Activated naive CD4-positive, alpha-beta T cell treated with anti-CD3 and anti-CD28 coated beads, Interleukin-2, amount 50 U/mL, for 72 hours (primary cell): ENCODE measurements at regions not wholly inside any gene's neighbourhood (a gene's known extent, or its start where the extent isn't known, plus 50 kb on each side); places are given as distances from the start of the nearest gene placed in this dataset.

ENCODE experiments used
- ATAC-seq, 2 donors: fragments of 150-1000 bp; cut with Tn5 transposase; 2 replicates each; pipeline ENCODE4 v1.10.0; 2021; ENCODE audit warnings: mild to moderate bottlenecking in 2 of 2, moderate library complexity in 2 of 2
- DNase-seq, 2 donors: peaks; one replicate each; pipeline ENCODE4 v3.0.0; 2021 to 2022; ENCODE audit warnings: low spot score in 2 of 2
- H3K27ac Mint-ChIP-seq, 2 donors: one replicate each; pipeline ENCODE4 v1.8.0; 2022; ENCODE audit warnings: mild to moderate bottlenecking in 2 of 2, mixed read lengths in 2 of 2
- H3K36me3 Mint-ChIP-seq, 2 donors: one replicate each; pipeline ENCODE4 v1.8.0; 2022; ENCODE audit warnings: mixed read lengths in 2 of 2
- H3K9me3 Mint-ChIP-seq, 2 donors: one replicate each; pipeline ENCODE4 v1.8.0; 2022; ENCODE audit warnings: mixed read lengths in 2 of 2

DNA sequence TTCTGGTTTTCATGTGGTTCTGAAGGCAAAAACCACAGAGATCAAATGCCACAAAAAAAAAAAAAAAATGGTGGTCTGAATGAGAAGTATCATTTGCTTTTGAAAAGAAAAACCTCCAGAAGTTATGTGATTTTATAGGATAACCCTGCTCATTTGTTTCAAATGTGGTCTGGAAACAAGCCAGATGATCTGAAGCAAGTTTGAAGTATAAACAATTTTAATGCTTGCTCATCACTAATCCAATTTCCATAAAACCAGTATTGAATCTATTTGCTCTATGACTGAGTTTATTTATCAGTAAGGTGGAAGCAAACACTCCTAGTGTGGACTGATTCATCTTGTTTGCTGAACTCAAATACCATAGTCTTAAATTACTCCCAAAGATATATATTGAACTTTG is 407.3 kb upstream of the FLRT2 start:
- ATAC-seq = no peak
- no peak for DNase-seq
- Mint-ChIP-seq H3K9me3 (peaks cover 26% of the 10 kb centered on the region in 2 donors), H3K27ac (no peak overlapping the region), H3K36me3 (peaks cover 0 to 4% of the 10 kb centered on the region in 2 donors)

- DNase-seq (no peak), ATAC-seq (no peak)
- no peak overlapping the region for H3K27ac Mint-ChIP-seq
- peaks cover 0 to 4% of the 10 kb centered on the region in 2 donors for H3K36me3 Mint-ChIP-seq
- H3K9me3 Mint-ChIP-seq = peaks cover 26% of the 10 kb centered on the region in 2 donors
Observed at GRCh38 chr14:85123755-85124154, 406.2 kb upstream of the FLRT2 start.

DNA sequence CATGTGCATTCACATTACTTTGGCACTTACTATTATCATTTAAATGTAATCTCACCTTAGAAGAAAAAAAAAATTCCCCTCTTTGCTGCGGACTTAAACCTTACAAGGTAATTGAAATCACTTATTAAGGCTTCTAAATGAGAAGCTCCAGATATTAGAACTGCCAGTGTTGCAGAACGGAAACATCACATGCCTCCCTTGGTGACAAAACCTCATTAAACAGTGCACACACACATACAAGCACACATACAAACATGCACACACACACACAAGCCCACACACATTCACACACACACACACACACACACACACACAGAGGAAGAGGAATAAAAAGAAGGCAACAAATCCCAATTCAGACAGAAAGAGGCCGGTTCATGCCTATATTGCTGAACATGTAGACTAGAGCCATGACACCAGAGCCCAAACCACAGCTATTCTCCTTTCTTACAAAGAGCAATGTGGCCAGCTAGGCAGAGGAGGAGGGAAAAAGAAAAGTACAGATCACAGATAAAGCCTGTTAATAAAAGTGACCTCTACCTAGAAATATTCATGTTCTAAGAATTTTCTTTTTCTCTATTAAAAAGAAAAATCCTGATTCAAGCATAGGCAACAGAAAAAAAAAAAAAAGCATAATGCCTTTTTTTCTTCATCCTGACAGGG is 405.2 kb upstream of the FLRT2 start:
- DNase-seq = no peak
- Mint-ChIP-seq H3K27ac (no peak overlapping the region), H3K36me3 (peaks cover 0 to 4% of the 10 kb centered on the region in 2 donors), H3K9me3 (peaks cover 22 to 23% of the 10 kb centered on the region in 2 donors)
- ATAC-seq = no peak

DNA sequence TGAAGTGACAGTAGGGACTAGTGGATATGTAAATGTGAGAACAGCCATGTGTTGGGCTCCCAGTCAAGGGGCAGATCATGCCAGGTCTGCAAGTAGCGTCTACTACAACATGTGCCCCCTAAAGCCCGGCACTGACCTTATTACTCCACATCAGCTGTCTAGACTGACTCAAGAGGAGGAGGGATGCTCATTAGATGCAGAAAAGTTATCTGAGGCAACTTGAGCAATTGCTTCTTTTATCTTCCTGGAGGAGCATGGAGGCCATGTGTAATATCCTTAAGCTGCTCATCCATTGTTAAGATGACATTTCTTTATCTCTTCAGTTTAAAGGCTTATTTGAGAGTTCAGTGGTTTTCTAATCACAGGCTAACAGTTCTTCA is 404.7 kb upstream of the FLRT2 start:
- ATAC-seq (no peak), DNase-seq (no peak)
- Mint-ChIP-seq H3K9me3 (peaks cover 19 to 23% of the 10 kb centered on the region in 2 donors), H3K27ac (no peak overlapping the region), H3K36me3 (peaks cover 0 to 4% of the 10 kb centered on the region in 2 donors)

DNA sequence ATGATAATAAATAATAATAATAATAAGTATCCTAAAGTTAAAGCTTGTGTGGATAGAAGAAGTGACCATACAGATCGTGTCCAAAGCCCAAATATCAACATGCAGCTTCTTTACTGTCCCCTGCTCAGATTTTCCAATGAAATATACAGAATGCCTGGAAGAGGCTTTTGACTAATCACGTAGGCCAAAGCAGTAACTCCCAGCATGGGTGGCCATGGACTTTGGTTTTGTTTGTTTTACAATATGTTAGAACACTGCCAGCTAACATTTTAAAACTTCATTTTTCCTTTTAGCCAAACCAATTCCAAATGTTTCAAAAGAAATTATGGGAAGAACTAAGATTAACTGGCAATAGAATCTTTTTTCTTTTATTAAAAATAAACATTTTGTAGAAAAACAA is 400.0 kb upstream of the FLRT2 start:
- ATAC-seq (no peak), DNase-seq (no peak)
- Mint-ChIP-seq H3K9me3 (peaks cover 13 to 18% of the 10 kb centered on the region in 2 donors), H3K27ac (no peak overlapping the region), H3K36me3 (peaks cover 0 to 4% of the 10 kb centered on the region in 2 donors)

DNA sequence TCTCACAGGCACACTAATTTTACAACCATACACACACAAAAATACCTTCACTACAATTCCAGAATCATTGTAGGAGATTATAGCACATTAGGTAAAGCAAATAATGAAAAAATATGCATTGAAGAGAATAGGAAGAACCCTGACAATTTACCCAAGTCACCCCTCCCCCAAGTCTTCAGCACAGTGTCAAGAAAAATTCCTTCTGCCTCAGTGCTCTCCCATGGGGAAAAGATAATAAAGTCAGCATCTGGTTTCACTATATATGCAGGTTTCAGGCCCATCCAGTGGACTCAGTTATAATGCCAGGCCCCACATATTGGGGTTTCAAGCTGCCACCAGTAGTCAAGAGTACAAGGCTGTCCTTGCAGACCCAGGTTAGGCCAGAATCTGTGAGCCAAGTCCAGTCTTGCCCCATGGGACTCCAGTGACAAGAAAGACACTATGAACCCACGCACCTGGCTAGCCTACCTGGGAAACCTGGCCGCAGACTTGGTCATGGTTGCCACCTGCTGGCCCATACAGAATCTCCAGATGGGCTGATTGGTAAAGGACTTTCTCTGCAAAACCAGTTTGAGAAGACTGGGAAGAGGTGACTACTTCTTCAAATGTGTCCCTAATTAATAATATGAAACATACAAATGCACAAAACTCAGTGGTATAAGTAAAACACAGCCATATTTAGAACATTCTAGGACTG is 398.6 kb upstream of the FLRT2 start:
- Mint-ChIP-seq H3K36me3 (peaks cover 0 to 4% of the 10 kb centered on the region in 2 donors), H3K9me3 (peaks cover 13 to 17% of the 10 kb centered on the region in 2 donors), H3K27ac (no peak overlapping the region)
- no peak for ATAC-seq
- DNase-seq = no peak

DNA sequence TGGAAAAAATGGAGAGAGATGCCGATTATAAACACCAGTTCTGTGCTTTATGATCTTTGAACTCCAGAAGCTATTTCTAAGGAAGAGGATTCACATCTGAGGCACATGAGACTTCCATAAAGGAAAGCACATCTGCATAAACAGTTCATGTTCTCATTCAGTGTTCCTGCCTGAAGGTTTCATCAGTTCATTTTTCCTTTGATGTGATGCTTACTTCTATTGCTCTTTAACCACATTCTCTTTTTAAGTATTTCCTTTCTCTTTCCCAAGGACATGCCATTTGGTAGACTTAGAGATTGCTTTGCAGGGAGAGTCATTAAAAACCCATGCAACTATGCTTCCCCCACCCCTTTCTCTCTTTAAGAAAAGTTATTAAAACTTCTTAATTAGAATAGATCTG is 387.0 kb upstream of the FLRT2 start:
- no peak for ATAC-seq
- no peak overlapping the region for H3K27ac Mint-ChIP-seq
- no peak for DNase-seq
- peaks cover 9 to 12% of the 10 kb centered on the region in 2 donors for H3K9me3 Mint-ChIP-seq
- no peaks in the 10 kb centered on the region for H3K36me3 Mint-ChIP-seq

DNA sequence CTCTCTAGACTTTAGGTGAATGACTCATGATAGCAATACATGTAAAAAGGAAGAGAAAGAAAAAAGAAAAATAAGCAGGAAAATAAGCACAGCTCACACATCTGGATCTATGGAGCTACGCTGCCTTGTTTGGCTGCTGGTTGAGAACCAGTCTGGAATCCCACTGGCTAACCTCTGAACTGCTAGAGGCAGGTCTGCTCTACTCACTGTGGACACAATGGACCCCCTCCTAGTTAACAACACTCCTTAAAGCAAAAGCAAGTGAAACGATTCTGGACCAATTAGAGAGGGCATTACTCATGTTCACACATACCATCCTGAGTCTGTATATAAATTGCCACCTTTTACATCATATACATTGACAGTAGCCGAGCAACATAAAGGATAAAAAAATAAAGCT is 383.2 kb upstream of the FLRT2 start:
- no peak for DNase-seq

GRCh38 chr14:85150166-85150565 is 379.8 kb upstream of the FLRT2 start:
- H3K9me3 Mint-ChIP-seq = peaks cover 4 to 15% of the 10 kb centered on the region in 2 donors
- H3K36me3 Mint-ChIP-seq = no peaks in the 10 kb centered on the region
- ATAC-seq (no peak), DNase-seq (no peak)
- H3K27ac Mint-ChIP-seq = no peak overlapping the region

More for the DNA sequence above, 383.2 kb upstream of the FLRT2 start:
- Mint-ChIP-seq H3K9me3 (peaks cover 4 to 11% of the 10 kb centered on the region in 2 donors), H3K36me3 (no peaks in the 10 kb centered on the region), H3K27ac (no peak overlapping the region)
- ATAC-seq = no peak

DNA sequence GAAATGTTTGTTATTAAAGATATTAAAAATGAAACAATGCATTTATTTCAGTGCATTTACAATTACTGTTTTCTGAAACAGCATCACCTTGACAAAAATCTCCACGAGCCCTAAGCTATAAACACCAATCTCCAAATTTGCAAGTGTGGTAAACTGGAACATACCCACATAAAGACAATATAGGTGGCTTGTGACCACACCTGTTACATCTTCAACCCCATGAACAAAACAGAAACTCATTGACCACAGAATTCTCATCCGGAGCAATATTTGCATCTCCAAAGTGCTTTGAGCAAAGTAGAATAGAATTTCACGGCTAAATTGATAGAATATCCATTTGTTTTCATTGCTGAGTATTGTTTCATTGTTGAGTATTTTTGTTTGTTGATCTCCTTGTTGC is 375.2 kb upstream of the FLRT2 start:
- Mint-ChIP-seq H3K27ac (no peak overlapping the region), H3K9me3 (peaks cover 7 to 15% of the 10 kb centered on the region in 2 donors), H3K36me3 (no peaks in the 10 kb centered on the region)
- DNase-seq (no peak), ATAC-seq (no peak)

GRCh38 chr14:85156319-85156718 is 373.6 kb upstream of the FLRT2 start:
- H3K36me3 Mint-ChIP-seq = no peaks in the 10 kb centered on the region
- DNase-seq (no peak), ATAC-seq (no peak)
- no peak overlapping the region for H3K27ac Mint-ChIP-seq
- H3K9me3 Mint-ChIP-seq = peaks cover 10 to 18% of the 10 kb centered on the region in 2 donors

DNA sequence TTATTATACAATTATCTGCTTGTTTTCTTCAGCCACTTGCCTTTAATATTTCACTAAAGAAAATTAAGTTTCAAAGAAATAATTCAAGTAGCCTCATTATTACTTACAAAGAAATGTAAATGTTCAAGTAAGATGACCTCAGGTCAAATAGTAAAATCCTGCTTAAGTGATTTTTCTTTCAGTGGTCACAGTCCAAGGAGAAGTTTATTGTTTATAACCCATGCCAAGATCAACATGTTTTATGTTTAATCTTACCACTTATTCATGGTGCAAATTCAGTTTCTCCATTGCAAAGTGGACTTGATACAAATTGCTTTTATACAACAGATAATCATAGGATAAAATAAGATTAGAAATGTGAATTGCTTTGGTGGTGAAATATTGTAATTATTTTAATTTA is 370.2 kb upstream of the FLRT2 start:
- H3K9me3 Mint-ChIP-seq = peaks cover 29 to 40% of the 10 kb centered on the region in 2 donors
- ATAC-seq (no peak), DNase-seq (no peak)
- H3K27ac Mint-ChIP-seq = no peak overlapping the region
- H3K36me3 Mint-ChIP-seq = no peaks in the 10 kb centered on the region

DNA sequence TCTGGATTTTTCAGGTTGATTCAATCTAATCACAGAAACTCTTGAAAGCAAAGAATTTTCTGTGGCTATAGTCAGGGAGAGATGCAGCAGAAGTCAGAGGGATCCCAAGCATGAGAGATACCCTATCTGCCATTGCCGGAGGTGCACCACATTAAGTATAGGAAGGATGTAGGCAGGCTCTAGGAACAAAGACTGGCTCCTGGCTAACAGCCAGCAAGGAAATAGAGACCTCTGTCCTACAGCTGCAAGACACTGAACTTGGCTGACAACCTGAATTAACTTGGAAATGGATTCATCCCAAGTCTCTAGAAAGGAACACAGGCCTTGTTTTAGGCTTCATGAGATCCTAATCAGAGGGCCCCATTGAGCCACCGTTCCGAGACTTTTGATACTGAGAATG is 364.9 kb upstream of the FLRT2 start:
- DNase-seq (no peak), ATAC-seq (no peak)
- Mint-ChIP-seq H3K9me3 (peaks cover 18 to 39% of the 10 kb centered on the region in 2 donors), H3K27ac (no peak overlapping the region), H3K36me3 (no peaks in the 10 kb centered on the region)

DNA sequence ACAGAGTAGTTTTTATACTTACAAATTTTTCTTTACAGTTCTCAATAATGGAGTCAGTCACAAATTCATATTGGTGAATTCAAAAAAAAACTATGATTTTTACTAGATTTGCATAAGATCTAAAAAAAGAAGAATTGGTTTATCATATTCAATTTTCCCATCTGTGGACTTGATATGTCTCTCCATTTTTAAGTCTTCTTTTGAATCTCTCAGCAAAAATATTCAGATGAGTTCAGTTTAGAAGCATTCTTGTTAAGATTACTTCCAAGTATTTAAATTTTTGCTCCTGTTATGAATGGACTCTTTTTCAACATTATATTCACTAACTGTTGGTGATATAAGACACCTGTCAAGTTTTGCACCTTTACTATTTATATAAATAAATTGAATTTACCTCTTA is 360.6 kb upstream of the FLRT2 start:
- DNase-seq = no peak
- no peak for ATAC-seq
- Mint-ChIP-seq H3K36me3 (no peaks in the 10 kb centered on the region), H3K27ac (no peak overlapping the region), H3K9me3 (peaks cover 8 to 13% of the 10 kb centered on the region in 2 donors)

GRCh38 chr14:85172290-85172689 is 357.7 kb upstream of the FLRT2 start:
- DNase-seq = no peak
- no peak for ATAC-seq
- Mint-ChIP-seq H3K36me3 (no peaks in the 10 kb centered on the region), H3K9me3 (peaks cover 5 to 11% of the 10 kb centered on the region in 2 donors), H3K27ac (no peak overlapping the region)

DNA sequence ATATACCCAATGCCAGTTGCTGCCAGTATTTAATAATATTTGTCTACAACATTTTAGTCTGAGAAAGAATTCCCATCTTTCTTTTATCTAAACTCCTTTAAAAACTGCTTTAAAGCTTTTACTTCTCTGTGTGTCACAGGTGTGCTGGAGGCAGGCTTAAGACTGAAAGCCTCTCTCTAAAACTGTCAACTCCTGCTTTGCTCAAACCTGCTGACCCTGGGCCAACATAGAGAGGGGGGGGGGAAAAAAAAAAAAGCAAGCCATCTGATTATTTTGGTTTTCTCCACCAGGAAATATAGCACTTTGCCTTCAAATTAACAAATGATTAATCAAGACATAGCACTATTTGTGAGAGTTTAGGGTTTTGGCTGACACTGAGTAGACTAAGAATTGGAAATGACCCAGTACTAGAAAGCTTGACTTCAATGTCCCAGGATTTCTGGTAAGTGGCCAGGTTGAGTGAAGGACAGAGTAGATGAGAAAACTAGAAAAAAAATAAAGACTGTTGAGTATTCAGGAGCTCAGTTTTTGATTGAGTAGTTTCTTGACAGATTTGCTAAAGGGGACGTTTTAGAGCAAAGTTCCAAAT is 357.0 kb upstream of the FLRT2 start:
- Mint-ChIP-seq H3K9me3 (peaks cover 5 to 15% of the 10 kb centered on the region in 2 donors), H3K36me3 (no peaks in the 10 kb centered on the region), H3K27ac (no peak overlapping the region)
- ATAC-seq = no peak
- DNase-seq = no peak

GRCh38 chr14:85175556-85175955 is 354.4 kb upstream of the FLRT2 start:
- H3K9me3 Mint-ChIP-seq = peaks cover 5 to 15% of the 10 kb centered on the region in 2 donors
- no peak for DNase-seq
- no peak for ATAC-seq
- no peaks in the 10 kb centered on the region for H3K36me3 Mint-ChIP-seq
- no peak overlapping the region for H3K27ac Mint-ChIP-seq

- DNase-seq (no peak), ATAC-seq (no peak)
- H3K36me3 Mint-ChIP-seq = no peaks in the 10 kb centered on the region
- peaks cover 5 to 15% of the 10 kb centered on the region in 2 donors for H3K9me3 Mint-ChIP-seq
- no peak overlapping the region for H3K27ac Mint-ChIP-seq
Observed at GRCh38 chr14:85178864-85179263, 351.1 kb upstream of the FLRT2 start.
